ENCODE measurements at regions not wholly inside any gene's neighbourhood (a gene's known extent, or its start where the extent isn't known, plus 50 kb on each side); places are given as distances from the start of the nearest gene placed in this dataset.

DNA sequence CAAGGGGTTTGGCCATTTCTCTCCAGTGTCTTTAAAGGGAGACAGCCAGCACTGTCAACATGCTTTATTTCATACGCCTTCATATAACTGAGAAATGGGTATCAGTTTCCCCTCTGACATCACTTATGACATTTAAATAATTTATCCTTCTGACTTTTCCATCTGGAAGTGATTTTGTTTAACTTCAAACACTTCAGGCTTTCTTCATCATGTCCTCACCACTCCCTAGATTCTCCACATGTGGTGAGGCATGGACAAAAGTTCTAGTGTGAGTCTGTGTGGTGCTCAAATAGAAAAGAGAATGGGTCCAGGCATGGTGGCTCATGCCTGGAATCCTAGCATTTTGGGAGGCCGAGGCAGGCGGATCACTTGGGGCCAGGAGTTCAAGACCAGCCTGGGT lies 158.6 kb downstream of the TXNL1 start:
- DNase-seq: no peak
- Histone ChIP-seq H3K36me3 (no peaks in the 10 kb centered on the region), H3K27me3 (ENCODE audit: insufficient read depth, low read depth, severe bottlenecking) (no peaks in the 10 kb centered on the region), H3K27ac (no peak overlapping the region), H3K4me3 (ENCODE audit: low read depth, low read length) (no peak overlapping the region), H3K9me3 (ENCODE audit: severe bottlenecking) (no peaks in the 10 kb centered on the region)
- TF ChIP-seq, protein P1, sequence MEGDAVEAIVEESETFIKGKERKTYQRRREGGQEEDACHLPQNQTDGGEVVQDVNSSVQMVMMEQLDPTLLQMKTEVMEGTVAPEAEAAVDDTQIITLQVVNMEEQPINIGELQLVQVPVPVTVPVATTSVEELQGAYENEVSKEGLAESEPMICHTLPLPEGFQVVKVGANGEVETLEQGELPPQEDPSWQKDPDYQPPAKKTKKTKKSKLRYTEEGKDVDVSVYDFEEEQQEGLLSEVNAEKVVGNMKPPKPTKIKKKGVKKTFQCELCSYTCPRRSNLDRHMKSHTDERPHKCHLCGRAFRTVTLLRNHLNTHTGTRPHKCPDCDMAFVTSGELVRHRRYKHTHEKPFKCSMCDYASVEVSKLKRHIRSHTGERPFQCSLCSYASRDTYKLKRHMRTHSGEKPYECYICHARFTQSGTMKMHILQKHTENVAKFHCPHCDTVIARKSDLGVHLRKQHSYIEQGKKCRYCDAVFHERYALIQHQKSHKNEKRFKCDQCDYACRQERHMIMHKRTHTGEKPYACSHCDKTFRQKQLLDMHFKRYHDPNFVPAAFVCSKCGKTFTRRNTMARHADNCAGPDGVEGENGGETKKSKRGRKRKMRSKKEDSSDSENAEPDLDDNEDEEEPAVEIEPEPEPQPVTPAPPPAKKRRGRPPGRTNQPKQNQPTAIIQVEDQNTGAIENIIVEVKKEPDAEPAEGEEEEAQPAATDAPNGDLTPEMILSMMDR (IDR thresholded peaks at IDR 0.05; ENCODE audit: low read depth, low read length): no peak

DNA sequence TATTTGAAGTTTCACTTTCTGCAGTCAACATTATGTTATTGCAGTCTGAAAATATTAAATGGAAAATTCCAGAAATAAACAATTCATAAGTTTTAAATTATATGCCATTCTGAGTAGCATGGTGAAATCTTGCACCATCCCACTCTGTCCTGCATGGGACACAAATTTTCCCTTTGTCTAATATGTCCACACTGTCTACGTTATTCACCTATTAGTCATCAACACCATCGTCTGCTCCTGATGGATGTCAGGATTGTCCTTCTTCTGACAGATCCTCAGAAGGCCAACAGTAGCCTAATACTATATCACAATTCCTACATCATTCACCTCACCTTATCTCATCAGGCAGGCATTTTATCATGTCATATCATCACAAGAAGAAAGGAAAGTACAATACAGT lies 163.1 kb downstream of the TXNL1 start:
- H3K4me3 ChIP-seq (ENCODE audit: low read depth, low read length): no peak overlapping the region
- H3K27ac ChIP-seq: no peak overlapping the region
- no peak for DNase-seq
- H3K36me3 ChIP-seq: no peaks in the 10 kb centered on the region
- TF ChIP-seq, protein P1 (IDR thresholded peaks at IDR 0.05; ENCODE audit: low read depth, low read length): no peak
- no peaks in the 10 kb centered on the region for H3K9me3 ChIP-seq (ENCODE audit: severe bottlenecking)
- H3K27me3 ChIP-seq (ENCODE audit: insufficient read depth, low read depth, severe bottlenecking): no peaks in the 10 kb centered on the region

DNA sequence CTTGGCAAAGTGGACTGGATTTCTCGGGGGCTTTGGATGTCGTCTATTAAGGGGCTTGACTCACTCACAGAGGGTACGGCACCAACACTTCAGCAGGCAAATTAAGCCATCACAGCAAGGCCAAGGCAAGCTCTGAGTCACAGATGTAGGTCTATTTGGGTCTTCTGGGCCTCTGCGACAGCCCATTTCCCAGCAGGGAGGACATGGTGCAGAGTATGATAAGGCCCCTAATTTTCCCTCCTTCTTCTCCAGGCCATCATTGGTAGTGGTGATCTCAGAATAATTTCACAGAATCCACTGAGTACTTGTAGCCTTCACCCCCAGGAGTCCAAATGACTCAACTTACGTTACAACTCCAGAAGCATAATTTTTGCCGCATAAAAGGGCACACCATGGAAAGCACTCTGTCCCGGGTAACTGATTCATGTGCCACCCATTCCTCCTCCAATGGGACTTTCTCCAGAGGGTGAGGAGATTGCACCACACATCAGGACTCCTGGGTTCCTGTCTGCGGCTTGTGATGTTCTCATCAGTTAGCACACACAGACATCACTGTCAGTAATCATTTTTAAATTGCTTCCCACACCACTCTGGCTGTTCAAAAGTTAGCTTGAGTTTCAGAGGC lies 164.9 kb downstream of the TXNL1 start:
- no peaks in the 10 kb centered on the region for H3K36me3 ChIP-seq
- H3K9me3 ChIP-seq (ENCODE audit: severe bottlenecking): no peaks in the 10 kb centered on the region
- H3K27ac ChIP-seq: no peak overlapping the region
- no peaks in the 10 kb centered on the region for H3K27me3 ChIP-seq (ENCODE audit: insufficient read depth, low read depth, severe bottlenecking)
- H3K4me3 ChIP-seq (ENCODE audit: low read depth, low read length): no peak overlapping the region
- no peak for DNase-seq
- TF ChIP-seq, protein P1 (IDR thresholded peaks at IDR 0.05; ENCODE audit: low read depth, low read length): no peak

DNA sequence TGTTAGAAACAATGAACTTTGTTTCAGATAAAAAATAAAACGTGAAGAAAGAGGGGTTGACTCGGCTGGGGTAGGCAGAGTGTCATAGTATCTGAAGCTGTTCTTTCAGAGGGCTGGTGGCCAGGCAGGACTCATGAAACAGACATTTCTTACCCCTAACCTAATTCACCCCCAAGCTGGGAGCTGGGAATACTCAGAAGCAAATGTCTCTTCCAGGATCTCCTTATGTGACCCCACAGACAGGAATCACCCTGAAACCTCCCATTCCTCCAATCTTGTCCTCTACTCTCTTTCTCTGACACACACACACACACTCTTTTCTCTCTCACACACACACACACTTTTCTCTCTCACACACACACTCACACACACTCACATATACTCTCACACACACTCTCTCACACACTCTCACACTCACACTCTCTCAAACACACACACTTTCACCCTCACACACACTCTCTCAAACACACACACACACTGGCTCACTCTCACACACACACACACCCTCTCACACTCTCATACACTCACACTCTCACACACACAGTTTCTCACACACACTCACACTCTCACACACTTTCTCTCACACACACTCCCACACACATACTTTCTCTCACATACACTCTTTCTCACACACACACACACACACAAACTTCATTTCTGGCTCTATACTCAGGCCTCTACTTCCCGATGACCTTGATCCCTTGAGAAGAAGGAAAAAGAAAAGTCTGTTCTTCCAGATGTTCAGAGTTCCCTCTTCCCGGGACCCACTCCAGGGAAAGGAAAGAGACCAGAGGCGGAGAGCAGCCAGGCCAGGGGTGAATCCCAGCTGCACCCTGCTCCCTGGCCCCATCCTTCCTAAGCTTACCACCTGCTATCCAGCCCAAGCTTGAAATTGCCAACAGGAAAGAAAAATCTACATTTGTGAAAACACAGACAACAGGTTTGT lies 167.7 kb downstream of the TXNL1 start:
- Histone ChIP-seq H3K27me3 (ENCODE audit: insufficient read depth, low read depth, severe bottlenecking) (no peaks in the 10 kb centered on the region), H3K27ac (no peak overlapping the region), H3K9me3 (ENCODE audit: severe bottlenecking) (peaks cover under 1% of the 10 kb centered on the region), H3K4me3 (ENCODE audit: low read depth, low read length) (no peak overlapping the region), H3K36me3 (no peaks in the 10 kb centered on the region)
- no peak for DNase-seq
- TF ChIP-seq, protein P1 (IDR thresholded peaks at IDR 0.05; ENCODE audit: low read depth, low read length): no peak

DNA sequence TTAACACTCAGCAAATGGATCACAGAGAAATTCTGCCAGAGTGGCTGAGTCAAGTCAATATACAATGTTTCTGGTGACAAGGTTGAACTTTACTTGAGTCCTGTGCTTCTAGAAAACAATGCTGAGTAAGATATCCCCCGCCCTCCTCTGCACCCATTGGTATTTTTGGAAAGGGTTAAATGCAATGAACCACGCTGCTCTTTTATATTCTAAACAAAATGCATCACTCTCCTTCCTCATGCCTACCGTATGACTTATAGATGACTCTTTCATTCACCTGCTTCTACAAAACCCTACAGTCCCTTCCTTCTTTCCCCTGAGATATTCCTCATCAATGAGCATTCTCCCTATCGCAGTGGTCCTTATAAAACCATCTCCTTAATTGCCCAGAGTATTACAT lies 168.8 kb downstream of the TXNL1 start:
- DNase-seq: no peak
- no peaks in the 10 kb centered on the region for H3K36me3 ChIP-seq
- H3K4me3 ChIP-seq (ENCODE audit: low read depth, low read length): no peak overlapping the region
- H3K27ac ChIP-seq: no peak overlapping the region
- TF ChIP-seq, protein P1 (IDR thresholded peaks at IDR 0.05; ENCODE audit: low read depth, low read length): no peak
- H3K27me3 ChIP-seq (ENCODE audit: insufficient read depth, low read depth, severe bottlenecking): no peaks in the 10 kb centered on the region
- peaks cover 10% of the 10 kb centered on the region for H3K9me3 ChIP-seq (ENCODE audit: severe bottlenecking)
